Ovary (tissue), 7 donors: ENCODE measurements at regions not wholly inside any gene's neighbourhood (a gene's known extent, or its start where the extent isn't known, plus 50 kb on each side); places are given as distances from the start of the nearest gene placed in this dataset.

Experiments used
- DNase-seq, 5 donors: peaks; one replicate each; pipeline ENCODE4 v3.0.0-alpha.2; 2019 to 2020
- H3K27ac ChIP-seq, 2 donors: fragments of 200-600 bp; one replicate each; pipeline versions ENCODE4 v1.5.1 to v1.8.0; 2019 to 2022
- H3K27me3 ChIP-seq: fragments of 200-600 bp; one replicate; pipeline ENCODE4 v1.8.0; 2022
- H3K36me3 ChIP-seq: fragments of 200-600 bp; sonication (generic); one replicate; pipeline ENCODE4 v1.5.1; 2019
- H3K4me1 ChIP-seq: one replicate; pipeline ENCODE4 v1.8.1; 2013; ENCODE audit warnings: mild to moderate bottlenecking, moderate library complexity; ENCODE audit not compliant: insufficient read depth
- H3K4me3 ChIP-seq: fragments of 200-600 bp; sonication (generic); one replicate; pipeline ENCODE4 v1.5.1; 2017
- H3K9me3 ChIP-seq, 2 donors: fragments of 200-600 bp in 1 of 2; sonication (generic) in 1 of 2; one replicate each; pipeline versions ENCODE4 v1.5.1 to v1.8.1; 2013 to 2019; ENCODE audit warnings: mild to moderate bottlenecking in 1 of 2, moderate library complexity in 1 of 2
- CTCF ChIP-seq, 3 donors: fragments of 450-650 bp in 2 of 3; fragments of 200-600 bp in 1 of 3; IDR thresholded peaks; one replicate each; pipeline versions ENCODE4 v1.5.1 to v1.8.0; 2016 to 2022; ENCODE audit warnings: antibody characterized with exemption in 3 of 3, mild to moderate bottlenecking in 1 of 3
- EP300 ChIP-seq: sonication (generic); formaldehyde crosslinking; IDR thresholded peaks from one replicate; pipeline ENCODE4 v1.6.1; 2017; ENCODE audit warnings: antibody characterized with exemption
- POLR2A ChIP-seq: fragments of 450-650 bp; IDR thresholded peaks from one replicate; pipeline ENCODE4 v1.6.1; 2017; ENCODE audit warnings: antibody characterized with exemption, mild to moderate bottlenecking, moderate library complexity
- WGBS, 3 donors: extraction: QIAGEN DNeasy Blood & Tissue Kit in 1 of 3; methylation state at CpG; one replicate each; pipeline versions ENCODE4 v1.1.5 to v1.1.7; 2013 to 2017; 5-methylcytosine and 5-hydroxymethylcytosine counted together
- intact Hi-C, 4 donors: fragments of 100-400 bp; cut with DNase I; formaldehyde crosslinking; loops; one replicate each; pipeline versions ENCODE4 v1.11.0 to v1.15.1; 2022 to 2023
- donor health status: DM: no; HTN: no; CAD: no; lungs with moderate emphysema.
- donor health status: DM: no; HTN: no; CAD: no.
- donor health status: Bipolar disorder and iron deficiency.
- donor health status: DM: no; HTN: no; CAD: no.
- donor health status: DM: yes; HTN: yes; CAD: no.

- H3K27me3 ChIP-seq = no peaks in the 10 kb centered on the region
- H3K36me3 ChIP-seq = no peaks in the 10 kb centered on the region
- H3K4me3 ChIP-seq = no peak overlapping the region
- H3K9me3 ChIP-seq = no peaks in the 10 kb centered on the region
- DNase-seq = no peak
- 77 to 88% (median 85%) methylated on average over 4 of the region's 4 CpGs for WGBS, 3 donors
- TF ChIP-seq EP300 (no peak), POLR2A (no peak), CTCF (IDR thresholded peaks at IDR 0.05) (no peak)
- no peaks in the 10 kb centered on the region for H3K4me1 ChIP-seq
- intact Hi-C loops = no loop called here
- no peak overlapping the region for H3K27ac ChIP-seq
Measured at GRCh38 chr11:33467966-33468365, 210.8 kb downstream of the HIPK3 start.

- no peak for TF ChIP-seq POLR2A
- TF ChIP-seq CTCF (IDR thresholded peaks at IDR 0.05) = no peak
- TF ChIP-seq EP300 = no peak
- no peak for DNase-seq
- H3K4me1 ChIP-seq = no peaks in the 10 kb centered on the region
- H3K36me3 ChIP-seq = no peaks in the 10 kb centered on the region
- no peak overlapping the region for H3K4me3 ChIP-seq
- 65 to 77% (median 68%) methylated on average over 4 of the region's 4 CpGs for WGBS, 3 donors
- intact Hi-C loops = no loop called here
- no peak overlapping the region for H3K27ac ChIP-seq
- H3K9me3 ChIP-seq = no peaks in the 10 kb centered on the region
- no peaks in the 10 kb centered on the region for H3K27me3 ChIP-seq
Measured at GRCh38 chr11:33463059-33463458, 205.9 kb downstream of the HIPK3 start.

GRCh38 chr11:33461369-33462125, 204.4 kb downstream of the HIPK3 start:
- intact Hi-C loops = no loop called here
- H3K27me3 ChIP-seq = no peaks in the 10 kb centered on the region
- DNase-seq = no peak

GRCh38 chr11:33457948-33458347, 200.8 kb downstream of the HIPK3 start:
- Histone ChIP-seq H3K4me3 (no peak overlapping the region), H3K36me3 (no peaks in the 10 kb centered on the region), H3K4me1 (no peaks in the 10 kb centered on the region), H3K27me3 (no peaks in the 10 kb centered on the region), H3K27ac (no peak overlapping the region), H3K9me3 (no peaks in the 10 kb centered on the region)
- intact Hi-C loops = no loop called here
- TF ChIP-seq POLR2A = no peak
- TF ChIP-seq EP300 = no peak
- TF ChIP-seq CTCF (IDR thresholded peaks at IDR 0.05) = no peak
- no peak for DNase-seq
- 91 to 95% (median 91%) methylated on average over 5 of the region's 5 CpGs for WGBS, 3 donors

More at GRCh38 chr11:33461369-33462125, 204.4 kb downstream of the HIPK3 start:
- no peaks in the 10 kb centered on the region for H3K36me3 ChIP-seq
- 77 to 92% (median 90%) methylated on average over 4 of the region's 4 CpGs for WGBS, 3 donors
- H3K9me3 ChIP-seq = no peaks in the 10 kb centered on the region
- H3K4me3 ChIP-seq = no peak overlapping the region
- TF ChIP-seq CTCF (IDR thresholded peaks at IDR 0.05) (no peak), EP300 (no peak), POLR2A (no peak)
- H3K27ac ChIP-seq = no peak overlapping the region
- no peaks in the 10 kb centered on the region for H3K4me1 ChIP-seq
